NB4 (cell line): ENCODE measurements at regions not wholly inside any gene's neighbourhood (a gene's known extent, or its start where the extent isn't known, plus 50 kb on each side); places are given as distances from the start of the nearest gene placed in this dataset.

Experiments used
- DNase-seq: peaks from one replicate; pipeline ENCODE4 v3.0.0; 2010; ENCODE audit warnings: low read depth
- H3K4me3 ChIP-seq: one replicate; pipeline ENCODE4 v1.5.1; 2011; ENCODE audit warnings: mild to moderate bottlenecking, low read depth, low read length, moderate library complexity
- CTCF ChIP-seq: IDR thresholded peaks from one replicate; pipeline ENCODE4 v1.5.1; 2012; ENCODE audit warnings: low read depth, low read length
- MAX ChIP-seq: IDR thresholded peaks from 2 replicates; pipeline ENCODE4 v1.6.1; 2011; ENCODE audit warnings: low read depth, low read length
- MYC ChIP-seq: IDR thresholded peaks from 2 replicates; pipeline ENCODE4 v1.6.1; 2011; ENCODE audit warnings: low read depth, low read length
- POLR2A ChIP-seq: IDR thresholded peaks from 2 replicates; pipeline ENCODE4 v1.6.1; 2011; ENCODE audit warnings: mild to moderate bottlenecking; ENCODE audit not compliant: insufficient read length; ENCODE audit errors: extremely low read depth

- DNase-seq: peak; percentile 85
Observed at GRCh38 chr4:53676402-53676871, 85.2 kb upstream of the LNX1 start.

GRCh38 chr4:53674903-53675302 lies 83.6 kb upstream of the LNX1 start:
- TF ChIP-seq POLR2A (no peak), MAX (no peak)
- no peak overlapping the region for H3K4me3 ChIP-seq
- DNase-seq: no peak

More at GRCh38 chr4:53676402-53676871, 85.2 kb upstream of the LNX1 start:
- TF ChIP-seq MAX (0 out of 2 replicates have a peak, but pooled peaks have one; percentile 25), CTCF (no peak)
- no peak overlapping the region for H3K4me3 ChIP-seq

- TF ChIP-seq CTCF: no peak
- no peak for TF ChIP-seq MYC
- no peak for TF ChIP-seq MAX
- TF ChIP-seq POLR2A: no peak
- DNase-seq: no peak
- H3K4me3 ChIP-seq: no peak overlapping the region
Observed at GRCh38 chr4:53672873-53673272, 81.6 kb upstream of the LNX1 start.

GRCh38 chr4:53671757-53672156 lies 80.5 kb upstream of the LNX1 start:
- TF ChIP-seq POLR2A: no peak
- TF ChIP-seq CTCF: no peak
- no peak for TF ChIP-seq MAX
- TF ChIP-seq MYC: no peak
- H3K4me3 ChIP-seq: no peak overlapping the region
- no peak for DNase-seq

GRCh38 chr4:53659737-53660136 lies 68.5 kb upstream of the LNX1 start:
- H3K4me3 ChIP-seq: no peak overlapping the region
- TF ChIP-seq MAX (no peak), CTCF (no peak), POLR2A (no peak), MYC (no peak)
- no peak for DNase-seq

GRCh38 chr4:53659112-53659511 lies 67.8 kb upstream of the LNX1 start:
- DNase-seq: no peak
- TF ChIP-seq CTCF: no peak
- no peak for TF ChIP-seq MYC
- TF ChIP-seq POLR2A: no peak
- TF ChIP-seq MAX: no peak
- no peak overlapping the region for H3K4me3 ChIP-seq
